ENCODE measurements at regions not wholly inside any gene's neighbourhood (a gene's known extent, or its start where the extent isn't known, plus 50 kb on each side); places are given as distances from the start of the nearest gene placed in this dataset.

- TF ChIP-seq ZNF274 (IDR thresholded peaks at IDR 0.05; ENCODE audit: low read depth, low read length) (no peak), YY1 (IDR thresholded peaks at IDR 0.05; ENCODE audit: insufficient read depth, insufficient read length) (no peak), SUZ12 (IDR thresholded peaks at IDR 0.05; ENCODE audit: extremely low read depth, insufficient read depth, insufficient read length) (no peak)
Observed at GRCh38 chr2:118755901-118756300, 91.5 kb downstream of the EN1 start.

Measured in NT2/D1 (cell line).